Esophagus (tissue), 2 donors: ENCODE measurements at regions not wholly inside any gene's neighbourhood (a gene's known extent, or its start where the extent isn't known, plus 50 kb on each side); places are given as distances from the start of the nearest gene placed in this dataset.

ENCODE experiments used
- H3K27ac ChIP-seq, 2 donors: one replicate each; pipeline ENCODE4 v1.5.1; 2013; ENCODE audit warnings: low read depth in 2 of 2, mild to moderate bottlenecking in 2 of 2, inconsistent platforms in 1 of 2, low read length in 1 of 2, moderate library complexity in 1 of 2
- H3K27me3 ChIP-seq, 2 donors: one replicate each; pipeline ENCODE4 v1.6.1; 2013; ENCODE audit warnings: low read length in 2 of 2, control low read depth in 1 of 2, mild to moderate bottlenecking in 1 of 2; ENCODE audit not compliant: insufficient read depth in 2 of 2, control insufficient read depth in 1 of 2
- H3K36me3 ChIP-seq, 2 donors: one replicate each; pipeline ENCODE4 v1.6.1; 2013; ENCODE audit warnings: low read length in 1 of 2; ENCODE audit not compliant: control insufficient read depth in 2 of 2, insufficient read depth in 2 of 2
- H3K4me1 ChIP-seq, 2 donors: one replicate each; pipeline ENCODE4 v1.6.1; 2013; ENCODE audit warnings: low read length in 1 of 2; ENCODE audit not compliant: control insufficient read depth in 2 of 2, insufficient read depth in 2 of 2
- H3K4me3 ChIP-seq, 2 donors: one replicate each; pipeline ENCODE4 v1.5.1; 2013; ENCODE audit warnings: low read length in 2 of 2, mild to moderate bottlenecking in 2 of 2, low read depth in 1 of 2, moderate library complexity in 1 of 2
- H3K9me3 ChIP-seq, 2 donors: one replicate each; pipeline ENCODE4 v1.6.1; 2013; ENCODE audit warnings: mild to moderate bottlenecking in 2 of 2, low read depth in 1 of 2, low read length in 1 of 2, moderate library complexity in 1 of 2; ENCODE audit not compliant: control insufficient read depth in 2 of 2, insufficient read depth in 1 of 2
- WGBS, 2 donors: extraction: QIAGEN DNeasy Blood & Tissue Kit; methylation state at CpG; one replicate each; pipeline ENCODE4 v1.1.7; 2013; 5-methylcytosine and 5-hydroxymethylcytosine counted together
- donor health status: healthy with polysubstance abuse.
- donor health status: Bipolar disorder and iron deficiency.

DNA sequence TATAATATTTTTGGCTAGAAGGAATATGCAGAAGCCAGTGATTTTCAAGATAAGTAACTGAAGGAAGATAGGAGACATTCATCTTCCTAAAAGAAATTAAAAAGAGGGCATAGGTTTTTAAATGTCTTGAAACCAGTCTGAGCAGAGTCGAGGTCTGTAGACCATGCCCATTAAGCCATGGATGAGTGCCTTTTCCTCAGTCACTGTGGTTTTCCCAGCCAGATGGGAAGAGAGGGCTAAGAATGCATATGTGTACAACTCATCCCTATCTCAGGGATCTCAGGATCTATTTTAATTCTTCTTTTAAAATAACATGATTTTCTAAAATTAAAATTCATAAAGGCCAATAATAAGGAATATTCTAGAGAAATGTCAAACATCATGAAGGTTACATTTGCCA lies 112.8 kb downstream of the PPP1R3A start:
- Histone ChIP-seq H3K4me1 (no peaks in the 10 kb centered on the region), H3K27me3 (no peaks in the 10 kb centered on the region), H3K36me3 (no peaks in the 10 kb centered on the region), H3K9me3 (no peaks in the 10 kb centered on the region), H3K4me3 (no peak overlapping the region), H3K27ac (no peak overlapping the region)
- 49 to 51% methylated on average over 1 of the region's 1 CpG for WGBS, 2 donors

DNA sequence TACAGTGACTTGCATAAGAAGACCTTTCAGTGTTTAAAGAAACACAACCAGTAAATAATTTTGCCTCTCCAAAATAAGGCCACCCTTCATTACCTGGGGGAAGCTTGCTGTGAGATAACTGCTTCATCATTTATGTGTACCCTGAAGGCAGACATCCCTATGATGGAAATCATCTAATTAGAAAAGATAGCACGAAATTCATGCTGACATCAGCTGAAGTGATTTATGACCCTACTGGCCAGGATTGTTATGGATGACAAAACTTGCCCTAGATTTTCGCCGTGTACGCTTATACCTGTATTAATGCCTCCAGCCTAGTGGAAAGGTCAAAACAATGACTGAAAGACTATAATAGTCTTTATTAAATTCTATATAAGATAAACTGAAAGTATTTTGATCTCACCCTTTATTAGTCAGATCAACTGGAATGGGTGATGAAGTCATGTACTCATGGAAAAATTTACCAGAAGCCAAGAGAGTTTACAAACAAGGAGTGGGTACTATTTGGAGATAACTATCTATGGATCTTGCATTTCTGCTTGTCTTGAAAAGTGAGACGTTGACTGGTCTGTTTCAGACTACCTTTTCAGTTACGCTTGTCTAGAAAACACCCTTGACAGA lies 114.2 kb downstream of the PPP1R3A start:
- H3K27ac ChIP-seq, result no peak overlapping the region
- 81 to 82% methylated on average over 6 of the region's 6 CpGs for WGBS, 2 donors
- H3K27me3 ChIP-seq, result no peaks in the 10 kb centered on the region
- H3K36me3 ChIP-seq, result no peaks in the 10 kb centered on the region
- H3K4me1 ChIP-seq, result no peaks in the 10 kb centered on the region
- no peak overlapping the region for H3K4me3 ChIP-seq
- no peaks in the 10 kb centered on the region for H3K9me3 ChIP-seq

DNA sequence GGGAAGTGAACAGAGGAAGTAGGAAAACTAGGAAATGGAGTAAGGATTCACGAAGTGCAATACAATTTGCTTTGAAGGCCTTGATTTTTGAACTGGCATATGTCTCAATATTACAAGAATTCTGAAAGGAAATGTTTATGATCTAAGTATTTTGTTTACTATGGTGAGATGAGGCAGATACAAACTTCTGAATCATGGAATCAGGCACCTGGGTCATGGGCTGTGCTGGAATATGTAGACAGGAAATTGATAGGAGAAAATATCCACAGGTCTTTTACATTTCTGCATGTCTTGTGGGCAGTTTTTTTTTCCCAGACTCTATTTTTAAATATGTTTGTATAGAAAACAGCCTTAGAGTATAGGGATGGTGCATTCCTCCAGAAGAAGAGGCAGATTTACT lies 117.1 kb downstream of the PPP1R3A start:
- no peaks in the 10 kb centered on the region for H3K27me3 ChIP-seq
- H3K4me3 ChIP-seq, result no peak overlapping the region
- no peaks in the 10 kb centered on the region for H3K9me3 ChIP-seq
- H3K36me3 ChIP-seq, result no peaks in the 10 kb centered on the region
- no peaks in the 10 kb centered on the region for H3K4me1 ChIP-seq
- WGBS, 2 donors, result 78 to 79% methylated on average over 1 of the region's 1 CpG
- H3K27ac ChIP-seq, result no peak overlapping the region

DNA sequence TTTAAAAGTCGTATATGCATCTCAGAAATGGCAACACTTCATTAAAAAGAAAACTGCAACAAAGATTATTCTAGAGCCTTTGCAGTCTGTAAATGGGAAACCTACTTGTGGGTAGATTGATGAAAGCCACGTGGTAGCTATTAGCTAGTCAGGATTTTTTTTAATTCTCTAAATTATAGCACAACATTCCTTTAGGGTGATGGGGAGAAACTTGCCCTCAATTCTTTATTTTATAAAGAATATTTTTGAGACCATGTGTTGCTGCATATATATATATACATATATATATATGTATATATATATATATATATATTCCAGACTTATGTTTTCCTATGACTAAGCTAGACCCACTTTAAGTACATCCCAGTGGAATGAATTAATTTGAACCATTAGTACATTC lies 118.0 kb downstream of the PPP1R3A start:
- Histone ChIP-seq H3K36me3 (no peaks in the 10 kb centered on the region), H3K27me3 (no peaks in the 10 kb centered on the region), H3K27ac (no peak overlapping the region), H3K4me1 (no peaks in the 10 kb centered on the region), H3K4me3 (no peak overlapping the region), H3K9me3 (no peaks in the 10 kb centered on the region)
- 63 to 65% methylated on average over 2 of the region's 2 CpGs for WGBS, 2 donors

DNA sequence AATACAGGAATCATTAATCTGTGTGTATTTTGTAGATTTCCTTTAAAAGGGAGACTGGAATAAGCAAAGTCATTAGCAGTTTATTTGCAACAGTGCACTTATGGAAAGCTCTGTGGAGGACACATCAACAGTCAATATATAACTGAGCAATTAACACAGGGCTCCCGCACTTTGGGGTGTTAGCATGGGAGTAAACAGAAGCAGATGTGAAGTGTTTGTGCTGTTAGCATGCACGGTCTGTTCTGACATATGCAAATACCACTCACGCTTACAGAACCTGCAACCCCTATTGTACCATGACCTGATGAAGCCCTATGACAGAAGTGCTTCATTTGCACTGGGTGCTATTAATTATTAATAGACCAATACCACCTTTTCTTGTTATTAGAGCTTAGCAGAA lies 118.9 kb downstream of the PPP1R3A start:
- no peaks in the 10 kb centered on the region for H3K4me1 ChIP-seq
- no peak overlapping the region for H3K27ac ChIP-seq
- no peaks in the 10 kb centered on the region for H3K27me3 ChIP-seq
- H3K4me3 ChIP-seq, result no peak overlapping the region
- no peaks in the 10 kb centered on the region for H3K9me3 ChIP-seq
- H3K36me3 ChIP-seq, result no peaks in the 10 kb centered on the region
- WGBS, 2 donors, result 59 to 75% methylated on average over 3 of the region's 3 CpGs

DNA sequence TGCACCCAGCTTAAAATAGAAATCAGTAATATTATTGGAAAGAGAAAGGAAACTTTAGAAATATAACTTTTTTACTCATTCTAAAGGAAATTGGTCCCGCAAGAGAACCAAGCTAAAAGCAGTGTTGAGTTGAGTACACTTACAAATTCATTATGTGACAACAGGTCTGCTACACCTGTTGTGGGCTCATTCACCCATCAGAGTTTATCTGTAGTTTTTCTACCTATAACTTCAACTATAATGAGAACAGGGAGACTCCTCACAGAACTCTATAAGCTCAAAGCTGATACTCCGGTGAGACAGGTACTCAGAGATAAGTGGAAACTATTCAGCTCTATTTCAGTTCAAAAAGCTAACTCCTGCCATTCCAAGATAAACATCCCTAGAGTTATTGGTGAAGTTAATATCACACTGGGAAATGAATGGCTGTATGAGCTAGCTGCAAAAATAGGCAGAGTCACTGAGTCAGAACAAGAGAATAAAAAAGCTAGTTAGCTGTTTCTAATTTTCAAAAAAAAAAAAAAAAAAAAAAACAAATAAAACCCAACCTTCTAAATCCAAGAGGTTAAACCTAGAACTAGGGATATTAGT lies 121.3 kb downstream of the PPP1R3A start:
- H3K4me3 ChIP-seq, result no peak overlapping the region
- 80 to 84% methylated on average over 2 of the region's 2 CpGs for WGBS, 2 donors
- no peaks in the 10 kb centered on the region for H3K27me3 ChIP-seq
- no peaks in the 10 kb centered on the region for H3K4me1 ChIP-seq
- H3K9me3 ChIP-seq, result no peaks in the 10 kb centered on the region
- H3K36me3 ChIP-seq, result no peaks in the 10 kb centered on the region
- no peak overlapping the region for H3K27ac ChIP-seq

DNA sequence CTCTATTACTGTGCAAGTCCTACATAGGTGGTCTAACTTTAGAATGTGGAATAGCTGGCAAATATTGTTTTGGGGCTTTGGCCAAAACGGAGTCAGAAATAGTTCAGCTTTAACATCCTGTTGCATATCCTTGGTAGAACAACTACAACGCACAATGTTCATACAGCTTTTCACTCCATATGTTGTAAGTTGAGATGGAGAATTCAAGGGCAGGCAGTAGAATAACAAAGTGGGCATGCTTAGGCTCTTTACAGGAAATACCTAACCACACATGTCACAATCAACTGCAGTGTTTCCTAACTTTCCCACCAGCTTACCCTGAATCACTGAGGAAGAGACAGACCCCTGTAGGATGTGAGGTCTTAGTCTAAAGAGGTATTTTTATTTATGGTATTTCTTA lies 122.3 kb downstream of the PPP1R3A start:
- H3K27ac ChIP-seq, result no peak overlapping the region
- H3K36me3 ChIP-seq, result no peaks in the 10 kb centered on the region
- WGBS, 2 donors, result 52 to 73% methylated on average over 2 of the region's 2 CpGs
- H3K4me1 ChIP-seq, result no peaks in the 10 kb centered on the region
- no peaks in the 10 kb centered on the region for H3K9me3 ChIP-seq
- H3K4me3 ChIP-seq, result no peak overlapping the region
- H3K27me3 ChIP-seq, result no peaks in the 10 kb centered on the region

DNA sequence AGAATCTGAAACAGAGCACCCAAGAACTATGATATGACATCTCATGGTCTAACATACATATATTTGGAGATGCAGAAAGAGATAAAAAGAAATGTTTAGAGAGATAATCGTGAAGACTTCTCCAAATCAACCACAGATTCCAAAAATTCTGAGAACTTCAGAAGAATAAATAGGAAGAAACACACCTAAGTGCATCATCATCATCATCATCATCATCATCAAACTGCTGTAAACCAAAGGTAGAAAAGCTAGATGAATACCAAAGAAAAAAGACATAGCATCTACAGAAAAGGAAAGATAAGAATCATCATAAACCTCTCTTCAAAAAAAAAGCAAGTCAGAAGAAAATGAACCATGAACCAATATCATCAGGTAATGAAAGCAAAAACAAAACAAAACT lies 124.2 kb downstream of the PPP1R3A start:
- Histone ChIP-seq H3K27ac (no peak overlapping the region), H3K27me3 (no peaks in the 10 kb centered on the region), H3K4me3 (no peak overlapping the region), H3K36me3 (no peaks in the 10 kb centered on the region), H3K4me1 (no peaks in the 10 kb centered on the region), H3K9me3 (no peaks in the 10 kb centered on the region)
- WGBS, 2 donors, result 66 to 82% methylated on average over 1 of the region's 1 CpG

DNA sequence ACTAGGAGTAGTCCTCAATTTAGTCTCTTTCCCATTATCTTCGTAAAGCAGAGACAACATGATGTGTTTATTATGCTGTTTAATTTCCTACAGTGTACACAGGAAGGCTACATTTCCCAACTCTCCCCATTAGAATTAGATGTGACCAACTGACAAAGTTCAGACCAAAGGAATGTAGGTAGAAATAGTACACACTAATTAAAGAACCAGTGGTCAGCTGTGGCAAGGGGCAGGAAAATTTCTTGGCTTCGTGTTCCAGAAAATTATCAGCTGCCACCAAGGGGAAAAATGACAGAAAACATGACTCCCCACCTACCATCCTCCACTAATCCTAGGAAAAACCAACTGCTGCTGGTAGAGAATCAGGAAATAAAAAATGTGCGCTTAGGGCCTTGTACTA lies 125.6 kb downstream of the PPP1R3A start:
- 84 to 87% methylated on average over 3 of the region's 3 CpGs for WGBS, 2 donors
- no peaks in the 10 kb centered on the region for H3K36me3 ChIP-seq

DNA sequence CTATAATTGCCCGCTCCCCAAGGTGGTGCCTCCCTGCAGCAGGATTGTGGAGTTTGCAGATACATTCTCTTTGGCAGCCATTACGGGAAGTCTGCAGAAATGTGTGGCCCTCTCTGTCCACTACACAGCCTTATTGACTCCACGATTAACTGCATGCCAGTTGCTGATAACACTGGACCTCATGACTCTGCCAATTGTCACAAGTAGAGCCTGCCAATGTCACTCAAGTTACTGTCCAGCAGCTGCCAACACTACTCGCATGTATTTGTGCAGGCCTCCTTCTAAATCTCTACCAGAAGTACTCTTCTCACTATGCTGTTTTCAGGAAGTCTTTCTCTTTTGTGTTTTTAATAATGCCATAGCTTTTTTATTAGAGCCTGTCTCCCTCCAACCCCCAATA lies 128.8 kb downstream of the PPP1R3A start:
- Histone ChIP-seq H3K27ac (no peak overlapping the region), H3K27me3 (no peaks in the 10 kb centered on the region), H3K4me1 (no peaks in the 10 kb centered on the region), H3K9me3 (no peaks in the 10 kb centered on the region), H3K4me3 (no peak overlapping the region), H3K36me3 (no peaks in the 10 kb centered on the region)
- WGBS, 2 donors, result 80 to 83% methylated on average over 4 of the region's 4 CpGs

More for the DNA sequence above, 125.6 kb downstream of the PPP1R3A start:
- Histone ChIP-seq H3K4me3 (no peak overlapping the region), H3K27me3 (no peaks in the 10 kb centered on the region), H3K27ac (no peak overlapping the region), H3K4me1 (no peaks in the 10 kb centered on the region), H3K9me3 (no peaks in the 10 kb centered on the region)
